PC-3 (cell line): ENCODE measurements at regions not wholly inside any gene's neighbourhood (a gene's known extent, or its start where the extent isn't known, plus 50 kb on each side); places are given as distances from the start of the nearest gene placed in this dataset.

Experiments
- CTCF ChIP-seq: fragments of 300-600 bp; sonication (generic); conservative IDR thresholded peaks from 2 replicates; pipeline ENCODE4 v1.5.1; 2017; ENCODE audit warnings: antibody characterized with exemption, low read depth, mild to moderate bottlenecking, low read length
- EZH2 ChIP-seq: fragments of 300-600 bp; sonication (generic); IDR thresholded peaks from one replicate; pipeline ENCODE4 v1.6.1; 2017; ENCODE audit warnings: antibody characterized with exemption, mild to moderate bottlenecking, low read length; ENCODE audit not compliant: unreplicated experiment

DNA sequence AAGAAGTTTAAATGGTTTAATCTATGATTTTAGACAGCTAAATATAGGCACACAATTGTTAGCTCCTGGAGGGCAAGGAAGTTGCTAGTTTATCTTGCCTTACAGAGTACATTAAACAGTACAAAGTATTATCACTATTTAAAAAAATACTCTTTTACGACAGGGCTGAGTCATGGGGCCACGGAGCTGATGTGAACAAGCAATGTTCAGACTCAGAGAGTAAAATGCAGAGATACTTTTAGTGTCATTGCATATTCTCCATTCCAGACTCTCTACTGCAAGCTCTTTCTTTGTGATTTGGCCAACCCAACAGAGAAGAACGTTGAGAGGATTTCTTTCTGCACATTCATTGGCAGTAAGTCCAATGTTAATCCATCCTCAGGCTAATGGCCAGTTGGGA, 352.4 kb downstream of the SPRY2 start:
- TF ChIP-seq CTCF (no peak), EZH2 (no peak)
